ENCODE measurements at regions not wholly inside any gene's neighbourhood (a gene's known extent, or its start where the extent isn't known, plus 50 kb on each side); places are given as distances from the start of the nearest gene placed in this dataset.

GRCh38 chr4:37073226-37073840 lies 171.2 kb upstream of the NWD2 start:
- Mint-ChIP-seq H3K4me3 (no peak overlapping the region), H3K9me3 (peaks cover 0 to 8% (median 4%) of the 10 kb centered on the region in 7 donors), H3K27ac (no peak overlapping the region), H3K36me3 (no peaks in the 10 kb centered on the region), H3K27me3 (peaks cover 0 to 6% (median 0%) of the 10 kb centered on the region in 3 donors), H3K4me1 (no peaks in the 10 kb centered on the region)
- no peak for DNase-seq
- ATAC-seq (ENCODE audit: low read depth in 2 of 2), result no peak

- Mint-ChIP-seq H3K4me1 (no peaks in the 10 kb centered on the region), H3K9me3 (peaks cover 7 to 51% (median 13%) of the 10 kb centered on the region in 7 donors), H3K36me3 (no peaks in the 10 kb centered on the region), H3K27me3 (no peaks in the 10 kb centered on the region), H3K4me3 (no peak overlapping the region), H3K27ac (no peak overlapping the region)
- ATAC-seq (ENCODE audit: low read depth in 2 of 2) (no peak), DNase-seq (no peak)
These were observed 161.6 kb upstream of the NWD2 start for GRCh38 chr4:37082912-37083311.

- Mint-ChIP-seq H3K27ac (no peak overlapping the region), H3K4me1 (no peaks in the 10 kb centered on the region), H3K36me3 (no peaks in the 10 kb centered on the region), H3K27me3 (peaks cover 0 to 4% (median 0%) of the 10 kb centered on the region in 3 donors), H3K4me3 (no peak overlapping the region), H3K9me3 (peaks cover 0 to 8% (median 0%) of the 10 kb centered on the region in 7 donors)
- ATAC-seq (ENCODE audit: low read depth in 2 of 2) (no peak), DNase-seq (no peak)
These were observed 148.6 kb upstream of the NWD2 start for GRCh38 chr4:37095925-37096324.

- Mint-ChIP-seq H3K27ac (no peak overlapping the region), H3K27me3 (peaks cover 0 to 1% (median 0%) of the 10 kb centered on the region in 3 donors), H3K4me3 (no peak overlapping the region), H3K4me1 (no peaks in the 10 kb centered on the region), H3K36me3 (no peaks in the 10 kb centered on the region), H3K9me3 (peaks cover 0 to 5% (median 0%) of the 10 kb centered on the region in 7 donors)
- ATAC-seq (ENCODE audit: low read depth in 2 of 2) (no peak), DNase-seq (no peak)
These were observed 143.4 kb upstream of the NWD2 start for GRCh38 chr4:37101182-37101581.

- Mint-ChIP-seq H3K27ac (no peak overlapping the region), H3K27me3 (no peaks in the 10 kb centered on the region), H3K9me3 (peaks cover 0 to 5% (median 0%) of the 10 kb centered on the region in 7 donors), H3K36me3 (no peaks in the 10 kb centered on the region), H3K4me1 (no peaks in the 10 kb centered on the region), H3K4me3 (no peak overlapping the region)
- DNase-seq (no peak), ATAC-seq (ENCODE audit: low read depth in 2 of 2) (no peak)
These were observed 142.9 kb upstream of the NWD2 start for GRCh38 chr4:37101686-37102085.

- no peak for ATAC-seq (ENCODE audit: low read depth in 2 of 2)
- Mint-ChIP-seq H3K4me3 (no peak overlapping the region), H3K36me3 (no peaks in the 10 kb centered on the region), H3K27me3 (peaks cover 0 to 4% (median 0%) of the 10 kb centered on the region in 3 donors), H3K4me1 (no peaks in the 10 kb centered on the region), H3K27ac (no peak overlapping the region), H3K9me3 (peaks cover 0 to 2% (median 0%) of the 10 kb centered on the region in 7 donors)
- no peak for DNase-seq
These were observed 134.8 kb upstream of the NWD2 start for GRCh38 chr4:37109756-37110155.

GRCh38 chr4:37124800-37125199 lies 119.7 kb upstream of the NWD2 start:
- no peak overlapping the region for H3K27ac Mint-ChIP-seq
- DNase-seq (no peak), ATAC-seq (ENCODE audit: low read depth in 2 of 2) (no peak)
- peaks cover 0 to 3% (median 0%) of the 10 kb centered on the region in 7 donors for H3K9me3 Mint-ChIP-seq
- no peak overlapping the region for H3K4me3 Mint-ChIP-seq
- no peaks in the 10 kb centered on the region for H3K36me3 Mint-ChIP-seq
- H3K4me1 Mint-ChIP-seq, result no peaks in the 10 kb centered on the region
- peaks cover 0 to 5% (median 4%) of the 10 kb centered on the region in 3 donors for H3K27me3 Mint-ChIP-seq

GRCh38 chr4:37126051-37126450 lies 118.5 kb upstream of the NWD2 start:
- H3K27ac Mint-ChIP-seq, result no peak overlapping the region
- H3K9me3 Mint-ChIP-seq, result peaks cover 0 to 3% (median 0%) of the 10 kb centered on the region in 7 donors
- H3K36me3 Mint-ChIP-seq, result no peaks in the 10 kb centered on the region
- ATAC-seq (ENCODE audit: low read depth in 2 of 2), result no peak
- DNase-seq, result no peak
- H3K4me3 Mint-ChIP-seq, result no peak overlapping the region
- H3K27me3 Mint-ChIP-seq, result peaks cover 0 to 5% (median 4%) of the 10 kb centered on the region in 3 donors
- H3K4me1 Mint-ChIP-seq, result no peaks in the 10 kb centered on the region

GRCh38 chr4:37130465-37130864 lies 114.1 kb upstream of the NWD2 start:
- Mint-ChIP-seq H3K27me3 (no peaks in the 10 kb centered on the region), H3K4me1 (no peaks in the 10 kb centered on the region), H3K4me3 (no peak overlapping the region), H3K27ac (no peak overlapping the region), H3K36me3 (no peaks in the 10 kb centered on the region), H3K9me3 (peaks cover 0 to 2% (median 0%) of the 10 kb centered on the region in 7 donors)
- DNase-seq (no peak), ATAC-seq (ENCODE audit: low read depth in 2 of 2) (no peak)

GRCh38 chr4:37132351-37132974 lies 112.1 kb upstream of the NWD2 start:
- Mint-ChIP-seq H3K9me3 (peaks cover 0 to 6% (median 0%) of the 10 kb centered on the region in 7 donors), H3K27ac (no peak overlapping the region), H3K4me1 (no peaks in the 10 kb centered on the region), H3K36me3 (no peaks in the 10 kb centered on the region), H3K27me3 (no peaks in the 10 kb centered on the region), H3K4me3 (no peak overlapping the region)
- ATAC-seq (ENCODE audit: low read depth in 2 of 2) (no peak), DNase-seq (no peak)

- Mint-ChIP-seq H3K9me3 (peaks cover 0 to 6% (median 0%) of the 10 kb centered on the region in 7 donors), H3K27ac (no peak overlapping the region), H3K4me3 (no peak overlapping the region), H3K36me3 (no peaks in the 10 kb centered on the region), H3K4me1 (no peaks in the 10 kb centered on the region), H3K27me3 (no peaks in the 10 kb centered on the region)
- DNase-seq (no peak), ATAC-seq (ENCODE audit: low read depth in 2 of 2) (no peak)
These were observed 111.6 kb upstream of the NWD2 start for GRCh38 chr4:37132975-37133360.

- peaks cover 2 to 8% (median 3%) of the 10 kb centered on the region in 7 donors for H3K9me3 Mint-ChIP-seq
- H3K4me1 Mint-ChIP-seq, result no peaks in the 10 kb centered on the region
- no peak overlapping the region for H3K27ac Mint-ChIP-seq
- H3K4me3 Mint-ChIP-seq, result no peak overlapping the region
- no peaks in the 10 kb centered on the region for H3K36me3 Mint-ChIP-seq
- ATAC-seq (ENCODE audit: low read depth in 2 of 2) (no peak), DNase-seq (no peak)
- no peaks in the 10 kb centered on the region for H3K27me3 Mint-ChIP-seq
These were observed 106.4 kb upstream of the NWD2 start for GRCh38 chr4:37138019-37138653.

GRCh38 chr4:37138789-37139188 lies 105.8 kb upstream of the NWD2 start:
- peaks cover 2 to 8% (median 3%) of the 10 kb centered on the region in 7 donors for H3K9me3 Mint-ChIP-seq
- H3K27me3 Mint-ChIP-seq, result no peaks in the 10 kb centered on the region
- no peak overlapping the region for H3K27ac Mint-ChIP-seq
- DNase-seq, result no peak
- no peak for ATAC-seq (ENCODE audit: low read depth in 2 of 2)
- H3K36me3 Mint-ChIP-seq, result no peaks in the 10 kb centered on the region
- H3K4me1 Mint-ChIP-seq, result no peaks in the 10 kb centered on the region
- H3K4me3 Mint-ChIP-seq, result no peak overlapping the region

- ATAC-seq (ENCODE audit: low read depth in 2 of 2), result no peak
- DNase-seq, result no peak
These were observed 104.6 kb upstream of the NWD2 start for GRCh38 chr4:37139987-37140386.

More at GRCh38 chr4:37139987-37140386, 104.6 kb upstream of the NWD2 start:
- Mint-ChIP-seq H3K27me3 (no peaks in the 10 kb centered on the region), H3K27ac (no peak overlapping the region), H3K9me3 (peaks cover 0 to 8% (median 3%) of the 10 kb centered on the region in 7 donors), H3K36me3 (no peaks in the 10 kb centered on the region), H3K4me3 (no peak overlapping the region), H3K4me1 (no peaks in the 10 kb centered on the region)
